22Rv1 (cell line): ENCODE measurements at regions not wholly inside any gene's neighbourhood (a gene's known extent, or its start where the extent isn't known, plus 50 kb on each side); places are given as distances from the start of the nearest gene placed in this dataset.

ENCODE experiments used
- H3K27ac ChIP-seq: fragments of 450-650 bp; 2 replicates; pipeline ENCODE4 v1.5.1; 2017
- CTCF ChIP-seq: fragments of 450-650 bp; IDR thresholded peaks from 2 replicates; pipeline ENCODE4 v1.5.1; 2017; ENCODE audit warnings: mild to moderate bottlenecking
- ZFX ChIP-seq: fragments of 450-650 bp; IDR thresholded peaks from 2 replicates; pipeline ENCODE4 v1.6.1; 2017; ENCODE audit warnings: antibody characterized with exemption, borderline replicate concordance

GRCh38 chr11:127236776-127237175 lies 236.2 kb upstream of the KIRREL3 start:
- TF ChIP-seq ZFX (no peak), CTCF (no peak)
- H3K27ac ChIP-seq: no peak overlapping the region

GRCh38 chr11:127233998-127234397 lies 233.4 kb upstream of the KIRREL3 start:
- no peak overlapping the region for H3K27ac ChIP-seq
- TF ChIP-seq ZFX (no peak), CTCF (no peak)

- H3K27ac ChIP-seq: no peak overlapping the region
- TF ChIP-seq ZFX (no peak), CTCF (no peak)
Observed at GRCh38 chr11:127230392-127230791, 229.8 kb upstream of the KIRREL3 start.

- no peak overlapping the region for H3K27ac ChIP-seq
- TF ChIP-seq ZFX (no peak), CTCF (no peak)
Observed at GRCh38 chr11:127226949-127227348, 226.4 kb upstream of the KIRREL3 start.

- no peak overlapping the region for H3K27ac ChIP-seq
- TF ChIP-seq CTCF: no peak
- TF ChIP-seq ZFX: no peak
Observed at GRCh38 chr11:127226380-127226779, 225.8 kb upstream of the KIRREL3 start.

GRCh38 chr11:127225619-127226018 lies 225.0 kb upstream of the KIRREL3 start:
- no peak for TF ChIP-seq CTCF
- TF ChIP-seq ZFX: no peak
- H3K27ac ChIP-seq: no peak overlapping the region

- no peak overlapping the region for H3K27ac ChIP-seq
- TF ChIP-seq ZFX: no peak
- TF ChIP-seq CTCF: no peak
Observed at GRCh38 chr11:127224276-127224675, 223.7 kb upstream of the KIRREL3 start.
